HFFc6 (cell line): ENCODE measurements at regions not wholly inside any gene's neighbourhood (a gene's known extent, or its start where the extent isn't known, plus 50 kb on each side); places are given as distances from the start of the nearest gene placed in this dataset.

Experiments
- DNase-seq: peaks from one replicate; pipeline ENCODE4 v3.0.0-alpha.2; 2018
- H3K27ac Mint-ChIP-seq: 2 replicates; pipeline ENCODE4 v1.8.0; 2020; ENCODE audit warnings: mild to moderate bottlenecking, mixed read lengths
- H3K27me3 Mint-ChIP-seq: 2 replicates; pipeline ENCODE4 v1.8.0; 2021; ENCODE audit warnings: mild to moderate bottlenecking, moderate library complexity, mixed read lengths; ENCODE audit not compliant: insufficient read depth
- H3K36me3 Mint-ChIP-seq: 2 replicates; pipeline ENCODE4 v1.8.0; 2021; ENCODE audit warnings: low read depth, mixed read lengths
- H3K4me1 Mint-ChIP-seq: 2 replicates; pipeline ENCODE4 v1.8.0; 2020; ENCODE audit warnings: low read depth, mixed read lengths
- H3K4me3 Mint-ChIP-seq: 2 replicates; pipeline ENCODE4 v1.8.0; 2020; ENCODE audit warnings: mild to moderate bottlenecking, moderate library complexity, mixed read lengths
- H3K9me3 Mint-ChIP-seq: 2 replicates; pipeline ENCODE4 v1.8.0; 2020; ENCODE audit warnings: mild to moderate bottlenecking, mixed read lengths
- TF ChIP-seq, protein P1 (sequence below): fragments of 200-600 bp; sonication (generic); IDR thresholded peaks from 2 replicates; pipeline ENCODE4 v1.5.0; 2021; ENCODE audit warnings: antibody characterized with exemption, mild to moderate bottlenecking

DNA sequence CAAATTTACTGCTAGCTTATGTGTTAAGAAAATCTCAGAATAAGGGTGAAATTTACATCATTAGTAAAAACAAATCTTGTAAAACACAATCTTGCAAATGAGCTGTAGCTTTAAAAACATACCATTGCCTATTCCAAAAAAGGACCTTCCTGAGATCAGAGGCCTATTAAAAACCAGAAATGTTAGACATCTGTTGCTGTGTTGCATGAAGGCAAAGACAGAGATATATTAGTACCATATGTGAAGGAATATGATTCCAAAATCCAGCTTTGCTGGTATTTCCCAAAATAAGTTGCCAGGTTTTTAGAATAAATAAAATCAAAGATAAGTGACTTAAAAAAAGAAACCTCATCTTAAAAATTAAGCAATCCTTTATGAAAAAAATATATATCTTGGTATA, 504.1 kb upstream of the CDIN1 start:
- Mint-ChIP-seq H3K4me1 (no peaks in the 10 kb centered on the region), H3K27ac (no peak overlapping the region), H3K4me3 (no peak overlapping the region), H3K36me3 (no peaks in the 10 kb centered on the region), H3K9me3 (no peaks in the 10 kb centered on the region), H3K27me3 (no peaks in the 10 kb centered on the region)
- DNase-seq: no peak
- TF ChIP-seq, protein P1, sequence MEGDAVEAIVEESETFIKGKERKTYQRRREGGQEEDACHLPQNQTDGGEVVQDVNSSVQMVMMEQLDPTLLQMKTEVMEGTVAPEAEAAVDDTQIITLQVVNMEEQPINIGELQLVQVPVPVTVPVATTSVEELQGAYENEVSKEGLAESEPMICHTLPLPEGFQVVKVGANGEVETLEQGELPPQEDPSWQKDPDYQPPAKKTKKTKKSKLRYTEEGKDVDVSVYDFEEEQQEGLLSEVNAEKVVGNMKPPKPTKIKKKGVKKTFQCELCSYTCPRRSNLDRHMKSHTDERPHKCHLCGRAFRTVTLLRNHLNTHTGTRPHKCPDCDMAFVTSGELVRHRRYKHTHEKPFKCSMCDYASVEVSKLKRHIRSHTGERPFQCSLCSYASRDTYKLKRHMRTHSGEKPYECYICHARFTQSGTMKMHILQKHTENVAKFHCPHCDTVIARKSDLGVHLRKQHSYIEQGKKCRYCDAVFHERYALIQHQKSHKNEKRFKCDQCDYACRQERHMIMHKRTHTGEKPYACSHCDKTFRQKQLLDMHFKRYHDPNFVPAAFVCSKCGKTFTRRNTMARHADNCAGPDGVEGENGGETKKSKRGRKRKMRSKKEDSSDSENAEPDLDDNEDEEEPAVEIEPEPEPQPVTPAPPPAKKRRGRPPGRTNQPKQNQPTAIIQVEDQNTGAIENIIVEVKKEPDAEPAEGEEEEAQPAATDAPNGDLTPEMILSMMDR: no peak

DNA sequence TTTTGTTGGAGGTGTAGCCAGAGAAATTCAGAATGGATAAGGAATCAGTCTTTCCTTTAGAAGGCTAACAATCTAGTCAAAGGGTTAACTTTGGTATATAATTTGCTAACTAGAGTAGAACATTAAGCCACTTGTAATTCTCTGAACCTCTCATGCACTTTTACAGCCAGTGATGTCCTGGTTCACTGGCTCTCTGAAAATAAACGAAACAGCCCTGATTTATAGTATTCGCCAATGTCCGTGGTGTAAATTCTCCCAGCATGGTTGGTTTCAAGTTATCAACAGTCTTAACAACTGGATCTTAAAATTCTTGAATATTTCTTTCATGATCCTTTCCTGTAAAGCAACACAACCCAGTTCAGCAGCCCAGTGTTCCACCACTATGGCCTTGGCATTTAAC, 500.4 kb upstream of the CDIN1 start:
- peaks cover 4% of the 10 kb centered on the region; the same call in 1 of the 2 replicates for H3K9me3 Mint-ChIP-seq
- DNase-seq: no peak
- TF ChIP-seq, protein P1: no peak
- H3K27ac Mint-ChIP-seq: no peak overlapping the region
- no peak overlapping the region for H3K4me3 Mint-ChIP-seq
- H3K36me3 Mint-ChIP-seq: no peaks in the 10 kb centered on the region
- no peaks in the 10 kb centered on the region for H3K4me1 Mint-ChIP-seq
- H3K27me3 Mint-ChIP-seq: no peaks in the 10 kb centered on the region

DNA sequence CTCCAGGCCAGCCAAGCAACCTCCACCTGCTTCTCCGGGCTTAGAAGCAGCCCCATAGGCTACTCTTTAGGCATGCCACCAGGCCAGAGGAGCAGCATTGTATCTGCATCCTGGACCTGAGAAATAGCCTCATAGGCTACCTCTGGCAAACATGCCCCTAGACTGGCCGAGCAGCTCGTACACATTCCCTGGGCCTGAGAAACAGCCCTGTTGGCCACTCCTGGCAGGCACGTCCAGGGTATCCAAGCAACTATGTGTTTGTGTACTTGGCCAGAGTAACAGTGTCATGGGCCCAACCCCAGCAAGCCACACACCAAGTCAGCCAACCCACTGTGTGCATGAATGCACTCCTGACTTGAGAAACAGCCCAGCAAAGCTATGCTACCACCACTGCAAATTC, 498.7 kb upstream of the CDIN1 start:
- H3K9me3 Mint-ChIP-seq: peaks cover 4% of the 10 kb centered on the region; the same call in 1 of the 2 replicates
- DNase-seq: no peak
- TF ChIP-seq, protein P1: no peak
- H3K4me1 Mint-ChIP-seq: no peaks in the 10 kb centered on the region
- H3K36me3 Mint-ChIP-seq: no peaks in the 10 kb centered on the region
- no peaks in the 10 kb centered on the region; the same call in 1 of the 2 replicates for H3K27me3 Mint-ChIP-seq
- H3K4me3 Mint-ChIP-seq: no peak overlapping the region
- H3K27ac Mint-ChIP-seq: no peak overlapping the region

DNA sequence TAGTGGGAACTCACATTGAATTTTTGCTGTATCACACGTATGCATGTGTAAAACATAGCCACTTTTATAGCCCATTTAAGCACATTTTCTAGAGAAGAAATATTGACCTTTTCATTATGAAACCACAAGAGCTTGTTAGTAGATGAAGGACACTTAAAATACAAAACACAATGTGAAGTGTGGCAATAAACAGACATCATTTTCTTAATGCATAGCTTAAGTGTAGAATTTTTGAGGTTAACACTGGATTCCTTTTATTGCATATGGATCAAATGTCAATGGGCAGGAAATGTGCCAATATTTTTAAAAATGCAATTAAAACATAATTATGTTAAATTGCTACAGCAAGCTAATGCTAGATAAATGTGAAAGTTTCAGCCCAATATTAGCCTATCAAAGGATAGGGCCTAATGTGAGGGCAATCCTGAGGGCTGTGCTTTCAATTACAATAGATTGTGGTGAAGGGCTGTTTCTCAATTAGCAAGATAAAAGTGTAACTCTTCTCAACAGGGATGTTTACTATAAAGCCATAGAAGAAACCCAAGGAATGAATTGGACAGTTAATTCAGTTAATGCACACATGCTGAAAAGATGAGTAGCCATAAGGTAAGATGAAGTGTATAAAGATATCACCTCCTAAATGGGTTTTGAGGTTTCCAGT, 489.0 kb upstream of the CDIN1 start:
- H3K9me3 Mint-ChIP-seq: no peaks in the 10 kb centered on the region
- DNase-seq: no peak

DNA sequence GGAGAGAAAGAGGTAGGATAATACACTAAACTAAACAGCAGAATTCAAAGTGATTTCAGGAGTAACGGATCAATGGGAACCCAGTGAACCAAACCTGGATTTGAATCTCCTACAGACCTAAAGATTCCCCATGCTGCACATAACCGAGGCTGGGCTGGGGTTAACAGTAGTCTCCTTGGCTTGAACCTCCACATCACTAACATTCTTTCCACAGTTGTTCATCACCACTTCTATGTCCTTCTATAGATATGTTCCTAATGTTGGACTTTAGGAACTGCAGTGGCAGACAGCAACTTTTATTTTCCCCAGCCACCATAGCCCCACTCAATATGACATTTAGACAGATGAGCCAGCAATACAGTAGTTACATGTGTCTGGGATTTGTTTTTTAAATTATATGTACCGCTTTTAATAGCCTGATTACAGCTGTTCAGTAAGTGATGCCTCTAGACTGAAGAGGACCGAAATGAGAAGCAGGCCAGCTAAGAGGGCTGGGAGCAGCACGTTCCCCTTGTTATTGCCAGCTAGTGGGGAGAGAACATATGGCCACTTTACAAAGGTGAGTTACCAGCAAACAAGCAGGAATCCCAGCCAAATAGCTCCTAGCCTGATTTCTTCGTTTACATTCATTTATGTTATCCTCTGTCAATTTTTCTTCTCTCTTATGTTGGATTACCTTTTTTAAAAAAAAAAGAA, 472.6 kb upstream of the CDIN1 start:
- Mint-ChIP-seq H3K4me1 (peaks cover 22% of the 10 kb centered on the region), H3K27ac (no peak overlapping the region)
- TF ChIP-seq, protein P1: no peak

More for the DNA sequence above, 489.0 kb upstream of the CDIN1 start:
- Mint-ChIP-seq H3K4me3 (no peak overlapping the region), H3K4me1 (no peaks in the 10 kb centered on the region), H3K27me3 (no peaks in the 10 kb centered on the region; the same call in 1 of the 2 replicates), H3K27ac (no peak overlapping the region), H3K36me3 (no peaks in the 10 kb centered on the region)
- TF ChIP-seq, protein P1: no peak

More for the DNA sequence above, 472.6 kb upstream of the CDIN1 start:
- no peaks in the 10 kb centered on the region for H3K36me3 Mint-ChIP-seq
- no peak for DNase-seq
- no peak overlapping the region for H3K4me3 Mint-ChIP-seq
- no peaks in the 10 kb centered on the region for H3K9me3 Mint-ChIP-seq
- no peaks in the 10 kb centered on the region for H3K27me3 Mint-ChIP-seq
